Fibroblast of mammary gland (primary cell): ENCODE measurements at regions not wholly inside any gene's neighbourhood (a gene's known extent, or its start where the extent isn't known, plus 50 kb on each side); places are given as distances from the start of the nearest gene placed in this dataset.

ENCODE experiments used
- DNase-seq: peaks from one replicate; pipeline ENCODE4 v3.0.0-alpha.2; 2010; ENCODE audit warnings: low read depth
- H3K4me3 ChIP-seq: 2 replicates; pipeline ENCODE4 v1.5.1; 2011; ENCODE audit warnings: low read depth, mild to moderate bottlenecking, low read length, moderate library complexity; ENCODE audit not compliant: control insufficient read depth
- TF ChIP-seq, protein P1 (sequence below): conservative IDR thresholded peaks from 2 replicates; pipeline ENCODE4 v1.5.1; 2011; ENCODE audit warnings: low read depth, low read length, inconsistent platforms; ENCODE audit not compliant: control insufficient read depth, insufficient read depth

DNA sequence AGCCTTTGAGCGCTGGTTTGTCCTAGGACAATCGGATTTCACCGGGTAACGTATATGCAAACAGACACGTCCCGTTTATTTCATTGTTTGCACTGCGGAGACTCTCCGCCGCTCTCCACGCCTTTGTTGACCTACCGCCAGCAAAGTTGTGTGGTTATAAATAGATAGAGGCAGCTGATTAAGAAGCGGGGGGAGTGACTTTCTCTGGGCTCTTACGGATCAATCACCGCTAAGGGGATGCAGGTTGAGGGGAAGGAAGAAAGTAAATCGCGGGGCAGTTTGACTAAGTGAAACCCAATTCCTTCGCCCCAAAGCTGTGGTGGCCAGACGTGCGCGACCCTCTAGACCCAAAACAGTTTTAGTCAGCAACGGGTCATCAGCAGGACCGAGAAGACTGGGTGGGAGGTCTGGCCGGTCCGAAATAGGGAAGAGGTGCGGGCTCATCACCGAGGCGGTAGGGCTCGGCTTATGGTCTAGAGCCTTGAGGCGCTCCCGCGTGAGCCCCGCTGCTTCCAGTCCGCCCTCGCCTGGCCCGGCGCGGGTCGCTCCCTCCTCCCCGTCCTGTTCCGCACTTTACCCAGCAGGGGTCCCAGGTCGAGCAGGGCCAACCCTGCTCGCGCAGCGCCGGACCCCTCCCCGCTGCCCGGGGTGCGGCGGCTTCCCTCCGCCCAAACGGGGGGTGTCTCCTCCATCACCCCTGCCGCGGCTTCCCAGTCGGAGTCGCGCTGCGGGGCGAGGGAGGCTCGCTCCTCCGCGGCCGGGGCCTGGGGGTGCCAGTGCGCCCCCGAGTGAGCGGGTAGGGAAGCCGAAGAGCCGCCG lies 120.8 kb upstream of the RRP15 start:
- H3K4me3 ChIP-seq: peak overlapping the region; percentile 27
- DNase-seq: peak; percentile 21
- TF ChIP-seq, protein P1, sequence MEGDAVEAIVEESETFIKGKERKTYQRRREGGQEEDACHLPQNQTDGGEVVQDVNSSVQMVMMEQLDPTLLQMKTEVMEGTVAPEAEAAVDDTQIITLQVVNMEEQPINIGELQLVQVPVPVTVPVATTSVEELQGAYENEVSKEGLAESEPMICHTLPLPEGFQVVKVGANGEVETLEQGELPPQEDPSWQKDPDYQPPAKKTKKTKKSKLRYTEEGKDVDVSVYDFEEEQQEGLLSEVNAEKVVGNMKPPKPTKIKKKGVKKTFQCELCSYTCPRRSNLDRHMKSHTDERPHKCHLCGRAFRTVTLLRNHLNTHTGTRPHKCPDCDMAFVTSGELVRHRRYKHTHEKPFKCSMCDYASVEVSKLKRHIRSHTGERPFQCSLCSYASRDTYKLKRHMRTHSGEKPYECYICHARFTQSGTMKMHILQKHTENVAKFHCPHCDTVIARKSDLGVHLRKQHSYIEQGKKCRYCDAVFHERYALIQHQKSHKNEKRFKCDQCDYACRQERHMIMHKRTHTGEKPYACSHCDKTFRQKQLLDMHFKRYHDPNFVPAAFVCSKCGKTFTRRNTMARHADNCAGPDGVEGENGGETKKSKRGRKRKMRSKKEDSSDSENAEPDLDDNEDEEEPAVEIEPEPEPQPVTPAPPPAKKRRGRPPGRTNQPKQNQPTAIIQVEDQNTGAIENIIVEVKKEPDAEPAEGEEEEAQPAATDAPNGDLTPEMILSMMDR: no peak

- TF ChIP-seq, protein P1: no peak
- DNase-seq: no peak
- peak overlapping the region; percentile 33 for H3K4me3 ChIP-seq
Measured at GRCh38 chr1:218164930-218165700, 120.0 kb upstream of the RRP15 start.

DNA sequence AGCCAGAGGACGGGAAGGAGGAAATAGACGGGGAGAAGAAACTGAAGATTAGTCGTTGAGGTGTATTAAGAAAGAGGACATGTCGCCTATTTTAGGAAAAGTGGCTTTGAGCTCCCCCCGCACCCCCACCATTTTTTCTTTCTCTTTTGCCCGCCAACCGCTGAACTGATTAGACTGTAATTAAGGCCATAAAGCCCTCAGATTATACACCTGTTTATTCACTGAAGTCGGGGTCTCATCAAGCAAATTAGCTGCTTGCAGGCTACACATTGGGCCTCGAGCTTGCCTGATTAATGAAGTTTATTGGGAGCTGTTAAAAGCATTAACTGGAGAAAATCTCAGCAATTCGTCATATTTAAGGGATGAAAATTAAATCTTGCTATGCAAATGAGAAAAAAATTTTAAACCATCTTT lies 119.4 kb upstream of the RRP15 start:
- TF ChIP-seq, protein P1: no peak
- H3K4me3 ChIP-seq: peak overlapping the region; percentile 33
- DNase-seq: no peak

DNA sequence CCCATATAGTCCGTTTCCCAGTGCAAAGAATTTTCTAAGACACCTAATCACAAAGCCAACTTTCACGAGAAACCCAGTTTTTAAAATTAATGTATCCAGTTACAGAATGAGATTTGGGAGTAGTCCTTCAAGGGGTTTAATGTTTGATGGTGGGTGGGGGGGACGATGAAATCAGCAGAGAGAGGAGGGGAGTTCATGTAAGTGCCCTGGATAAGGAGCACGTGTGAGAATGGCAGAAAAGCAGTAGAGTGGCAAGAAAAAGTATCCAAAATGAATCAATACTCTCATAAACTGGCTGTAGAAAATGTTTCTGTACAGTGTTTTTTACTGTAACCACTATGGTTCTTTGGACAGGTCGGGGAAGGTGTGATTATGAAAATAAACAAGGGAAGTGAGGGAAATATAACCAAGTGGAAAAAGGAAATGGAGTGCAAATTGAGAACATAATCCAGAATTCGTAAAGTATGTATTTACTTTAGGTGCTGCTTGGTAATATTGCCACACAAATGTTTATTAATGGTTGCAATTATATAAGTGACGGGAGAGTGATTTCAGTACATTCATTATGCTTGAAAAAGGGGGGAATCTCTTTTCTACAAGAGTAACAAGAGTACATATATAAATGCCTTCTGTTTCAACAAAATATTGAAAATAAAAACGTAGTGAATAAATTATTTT lies 118.7 kb upstream of the RRP15 start:
- TF ChIP-seq, protein P1: no peak
- no peak for DNase-seq
- H3K4me3 ChIP-seq: no peak overlapping the region

DNA sequence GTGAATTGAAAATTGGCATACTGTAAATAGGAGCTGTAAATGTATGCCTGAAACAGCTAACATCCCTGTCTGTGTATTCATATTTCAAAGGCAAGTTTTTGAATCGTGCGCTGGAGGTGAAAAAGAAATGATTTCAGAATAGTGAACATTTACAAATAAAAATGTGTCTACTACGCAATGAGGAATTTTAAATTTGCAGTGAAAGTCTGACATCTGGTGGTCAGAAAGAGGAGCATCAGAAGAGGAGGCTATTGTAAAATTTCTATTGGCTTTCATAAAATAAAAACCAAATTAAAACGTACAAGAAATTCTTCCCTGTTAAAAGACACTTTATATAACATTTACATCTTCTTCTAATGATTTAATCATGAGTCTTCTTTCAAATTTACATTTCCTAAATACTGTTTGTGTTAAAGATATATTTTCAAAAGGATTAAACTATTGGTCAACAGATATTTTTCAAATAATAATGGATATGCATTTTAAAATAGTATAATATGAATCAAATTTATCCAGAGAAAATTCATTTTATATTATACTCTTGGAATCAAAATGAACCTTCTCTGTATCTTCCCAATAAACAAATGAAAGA lies 113.7 kb upstream of the RRP15 start:
- peak; percentile 48 for DNase-seq
- TF ChIP-seq, protein P1: peak; percentile 79
- no peak overlapping the region for H3K4me3 ChIP-seq

- DNase-seq: no peak
- no peak overlapping the region for H3K4me3 ChIP-seq
- TF ChIP-seq, protein P1: no peak
Measured at GRCh38 chr1:218182455-218182854, 102.6 kb upstream of the RRP15 start.
